Kidney tubule cell (primary cell): ENCODE measurements at regions not wholly inside any gene's neighbourhood (a gene's known extent, or its start where the extent isn't known, plus 50 kb on each side); places are given as distances from the start of the nearest gene placed in this dataset.
A peak's percentile ranks its signal among the peaks of the same experiment; 100 is the strongest.
"Not testable (repeated sequence)": the region's sequence is repeated elsewhere in the genome, so short reads cannot be mapped to it uniquely, and the experiment has no call there.

Source experiments
- DNase-seq: peaks from one replicate; pipeline ENCODE4 v3.0.0-alpha.2; 2018; ENCODE audit warnings: low spot score

GRCh38 chr16:26594666-26595065 is 472.1 kb upstream of the C16orf82 start:
- DNase-seq = no peak

GRCh38 chr16:26595199-26595598 is 471.5 kb upstream of the C16orf82 start:
- no peak for DNase-seq

GRCh38 chr16:26596033-26596432 is 470.7 kb upstream of the C16orf82 start:
- DNase-seq = not testable (repeated sequence)

GRCh38 chr16:26598061-26598460 is 468.7 kb upstream of the C16orf82 start:
- DNase-seq = peak; percentile 69

GRCh38 chr16:26598998-26599784 is 467.5 kb upstream of the C16orf82 start:
- peak; percentile 20 for DNase-seq

- DNase-seq = no peak
Measured at GRCh38 chr16:26599785-26600104, 467.0 kb upstream of the C16orf82 start.

GRCh38 chr16:26601335-26601734 is 465.4 kb upstream of the C16orf82 start:
- no peak for DNase-seq

- DNase-seq = no peak
Measured at GRCh38 chr16:26605626-26606271, 461.0 kb upstream of the C16orf82 start.

- DNase-seq = no peak
Measured at GRCh38 chr16:26606381-26607150, 460.2 kb upstream of the C16orf82 start.

GRCh38 chr16:26614237-26614841 is 452.4 kb upstream of the C16orf82 start:
- DNase-seq = no peak

GRCh38 chr16:26623442-26623841 is 443.3 kb upstream of the C16orf82 start:
- no peak for DNase-seq

GRCh38 chr16:26627958-26628357 is 438.8 kb upstream of the C16orf82 start:
- DNase-seq = no peak

- not testable (repeated sequence) for DNase-seq
Measured at GRCh38 chr16:26631365-26631764, 435.4 kb upstream of the C16orf82 start.

GRCh38 chr16:26642047-26642664 is 424.6 kb upstream of the C16orf82 start:
- no peak for DNase-seq

- DNase-seq = no peak
Measured at GRCh38 chr16:26643519-26643918, 423.2 kb upstream of the C16orf82 start.

- no peak for DNase-seq
Measured at GRCh38 chr16:26644912-26645543, 421.7 kb upstream of the C16orf82 start.

- no peak for DNase-seq
Measured at GRCh38 chr16:26645614-26646013, 421.1 kb upstream of the C16orf82 start.

- no peak for DNase-seq
Measured at GRCh38 chr16:26647870-26648269, 418.9 kb upstream of the C16orf82 start.

- no peak for DNase-seq
Measured at GRCh38 chr16:26648851-26649250, 417.9 kb upstream of the C16orf82 start.

- DNase-seq = no peak
Measured at GRCh38 chr16:26649381-26650045, 417.2 kb upstream of the C16orf82 start.

- no peak for DNase-seq
Measured at GRCh38 chr16:26651464-26651863, 415.3 kb upstream of the C16orf82 start.
